ENCODE measurements at regions not wholly inside any gene's neighbourhood (a gene's known extent, or its start where the extent isn't known, plus 50 kb on each side); places are given as distances from the start of the nearest gene placed in this dataset.

- TF ChIP-seq, protein P1, sequence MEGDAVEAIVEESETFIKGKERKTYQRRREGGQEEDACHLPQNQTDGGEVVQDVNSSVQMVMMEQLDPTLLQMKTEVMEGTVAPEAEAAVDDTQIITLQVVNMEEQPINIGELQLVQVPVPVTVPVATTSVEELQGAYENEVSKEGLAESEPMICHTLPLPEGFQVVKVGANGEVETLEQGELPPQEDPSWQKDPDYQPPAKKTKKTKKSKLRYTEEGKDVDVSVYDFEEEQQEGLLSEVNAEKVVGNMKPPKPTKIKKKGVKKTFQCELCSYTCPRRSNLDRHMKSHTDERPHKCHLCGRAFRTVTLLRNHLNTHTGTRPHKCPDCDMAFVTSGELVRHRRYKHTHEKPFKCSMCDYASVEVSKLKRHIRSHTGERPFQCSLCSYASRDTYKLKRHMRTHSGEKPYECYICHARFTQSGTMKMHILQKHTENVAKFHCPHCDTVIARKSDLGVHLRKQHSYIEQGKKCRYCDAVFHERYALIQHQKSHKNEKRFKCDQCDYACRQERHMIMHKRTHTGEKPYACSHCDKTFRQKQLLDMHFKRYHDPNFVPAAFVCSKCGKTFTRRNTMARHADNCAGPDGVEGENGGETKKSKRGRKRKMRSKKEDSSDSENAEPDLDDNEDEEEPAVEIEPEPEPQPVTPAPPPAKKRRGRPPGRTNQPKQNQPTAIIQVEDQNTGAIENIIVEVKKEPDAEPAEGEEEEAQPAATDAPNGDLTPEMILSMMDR (IDR thresholded peaks at IDR 0.05), result no peak
- TF ChIP-seq POLR2A (IDR thresholded peaks at IDR 0.05), result no peak
Measured at GRCh38 chr13:110028838-110029621, 242.6 kb upstream of the IRS2 start.

Measured in adrenal gland (tissue), 5 donors.